Smooth muscle cell (in vitro differentiated cells): ENCODE measurements at regions not wholly inside any gene's neighbourhood (a gene's known extent, or its start where the extent isn't known, plus 50 kb on each side); places are given as distances from the start of the nearest gene placed in this dataset.

Experiments used
- DNase-seq: peaks from one replicate; lab custom pipeline; 2025; ENCODE audit not compliant: unreplicated experiment; lab: John Stamatoyannopoulos, UW
- H2AFZ ChIP-seq: fragments of 200-600 bp; sonication (generic); 2 replicates; pipeline ENCODE4 v1.6.0; 2016; ENCODE audit warnings: antibody characterized with exemption, low read depth, mild to moderate bottlenecking
- H3F3A ChIP-seq: fragments of 200-600 bp; sonication (generic); 2 replicates; pipeline ENCODE4 v1.6.0; 2017; ENCODE audit warnings: antibody characterized with exemption, low read depth
- H3K27ac ChIP-seq: fragments of 200-600 bp; sonication (generic); 2 replicates; pipeline ENCODE4 v1.5.1; 2016; ENCODE audit warnings: low read depth, mild to moderate bottlenecking
- H3K27me3 ChIP-seq: fragments of 200-600 bp; sonication (generic); 2 replicates; pipeline ENCODE4 v1.6.1; 2016; ENCODE audit warnings: low read depth, mild to moderate bottlenecking
- H3K36me3 ChIP-seq: fragments of 200-600 bp; sonication (generic); 2 replicates; pipeline ENCODE4 v1.5.1; 2016; ENCODE audit warnings: low read depth
- H3K4me1 ChIP-seq: fragments of 200-600 bp; sonication (generic); 2 replicates; pipeline ENCODE4 v1.5.1; 2016; ENCODE audit warnings: low read depth
- H3K4me2 ChIP-seq: fragments of 200-600 bp; sonication (generic); 2 replicates; pipeline ENCODE4 v1.6.0; 2016; ENCODE audit warnings: mild to moderate bottlenecking
- H3K4me3 ChIP-seq: fragments of 200-600 bp; sonication (generic); 2 replicates; pipeline ENCODE4 v1.5.1; 2016; ENCODE audit warnings: mild to moderate bottlenecking
- H3K79me2 ChIP-seq: fragments of 200-600 bp; sonication (generic); 2 replicates; pipeline ENCODE4 v1.6.0; 2016; ENCODE audit warnings: low read depth, mild to moderate bottlenecking
- H3K9ac ChIP-seq: fragments of 200-600 bp; sonication (generic); 2 replicates; pipeline ENCODE4 v1.6.0; 2016; ENCODE audit warnings: low read depth
- H3K9me3 ChIP-seq: fragments of 200-600 bp; sonication (generic); replicated peaks from 2 replicates; pipeline ENCODE4 v1.5.1; 2016; ENCODE audit warnings: low read depth
- H4K20me1 ChIP-seq: fragments of 200-600 bp; sonication (generic); 2 replicates; pipeline ENCODE4 v1.6.0; 2016; ENCODE audit warnings: low read depth
- whole genome bisulfite sequencing: methylation state at CpG from one replicate; pipeline ENCODE4 v1.1.7; 2016; ENCODE audit warnings: low lambda C conversion rate; 5-methylcytosine and 5-hydroxymethylcytosine counted together
- TF ChIP-seq, protein P1 (sequence below): fragments of 200-600 bp; sonication (generic); IDR thresholded peaks from 2 replicates; pipeline ENCODE4 v1.5.1; 2017; ENCODE audit warnings: borderline replicate concordance, mild to moderate bottlenecking, antibody characterized with exemption; ENCODE audit not compliant: insufficient read depth, poor library complexity, severe bottlenecking

DNA sequence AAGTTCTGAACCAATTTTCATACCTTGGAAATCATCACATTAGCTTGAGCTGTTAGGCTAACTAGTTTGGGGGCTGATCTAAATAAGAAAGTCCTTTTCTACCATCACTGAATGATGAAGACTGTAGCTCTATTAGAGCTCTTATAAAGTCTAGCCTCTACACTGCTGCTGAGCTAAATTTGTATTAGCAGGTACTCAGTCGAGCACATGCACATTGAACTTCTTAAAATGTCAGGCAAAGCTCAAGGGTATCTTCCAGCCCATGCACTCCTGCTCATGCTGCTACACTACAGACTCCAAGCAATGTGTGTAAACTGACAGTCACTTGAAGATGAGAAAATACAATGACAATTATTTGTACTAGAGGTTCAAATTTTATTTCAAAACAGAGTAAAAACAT, 158.8 kb upstream of the TMEM229A start:
- Histone ChIP-seq H3K9ac (no peak overlapping the region), H3F3A (no peaks in the 10 kb centered on the region), H4K20me1 (no peaks in the 10 kb centered on the region), H3K4me1 (no peaks in the 10 kb centered on the region), H3K27ac (no peak overlapping the region), H3K4me2 (no peak overlapping the region), H3K36me3 (no peaks in the 10 kb centered on the region), H3K9me3 (no peaks in the 10 kb centered on the region), H2AFZ (no peak overlapping the region), H3K27me3 (no peaks in the 10 kb centered on the region), H3K4me3 (no peak overlapping the region), H3K79me2 (no peaks in the 10 kb centered on the region)
- no peak for DNase-seq
- WGBS = 57% methylated on average over 1 of the region's 1 CpG
- TF ChIP-seq, protein P1, sequence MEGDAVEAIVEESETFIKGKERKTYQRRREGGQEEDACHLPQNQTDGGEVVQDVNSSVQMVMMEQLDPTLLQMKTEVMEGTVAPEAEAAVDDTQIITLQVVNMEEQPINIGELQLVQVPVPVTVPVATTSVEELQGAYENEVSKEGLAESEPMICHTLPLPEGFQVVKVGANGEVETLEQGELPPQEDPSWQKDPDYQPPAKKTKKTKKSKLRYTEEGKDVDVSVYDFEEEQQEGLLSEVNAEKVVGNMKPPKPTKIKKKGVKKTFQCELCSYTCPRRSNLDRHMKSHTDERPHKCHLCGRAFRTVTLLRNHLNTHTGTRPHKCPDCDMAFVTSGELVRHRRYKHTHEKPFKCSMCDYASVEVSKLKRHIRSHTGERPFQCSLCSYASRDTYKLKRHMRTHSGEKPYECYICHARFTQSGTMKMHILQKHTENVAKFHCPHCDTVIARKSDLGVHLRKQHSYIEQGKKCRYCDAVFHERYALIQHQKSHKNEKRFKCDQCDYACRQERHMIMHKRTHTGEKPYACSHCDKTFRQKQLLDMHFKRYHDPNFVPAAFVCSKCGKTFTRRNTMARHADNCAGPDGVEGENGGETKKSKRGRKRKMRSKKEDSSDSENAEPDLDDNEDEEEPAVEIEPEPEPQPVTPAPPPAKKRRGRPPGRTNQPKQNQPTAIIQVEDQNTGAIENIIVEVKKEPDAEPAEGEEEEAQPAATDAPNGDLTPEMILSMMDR = no peak

DNA sequence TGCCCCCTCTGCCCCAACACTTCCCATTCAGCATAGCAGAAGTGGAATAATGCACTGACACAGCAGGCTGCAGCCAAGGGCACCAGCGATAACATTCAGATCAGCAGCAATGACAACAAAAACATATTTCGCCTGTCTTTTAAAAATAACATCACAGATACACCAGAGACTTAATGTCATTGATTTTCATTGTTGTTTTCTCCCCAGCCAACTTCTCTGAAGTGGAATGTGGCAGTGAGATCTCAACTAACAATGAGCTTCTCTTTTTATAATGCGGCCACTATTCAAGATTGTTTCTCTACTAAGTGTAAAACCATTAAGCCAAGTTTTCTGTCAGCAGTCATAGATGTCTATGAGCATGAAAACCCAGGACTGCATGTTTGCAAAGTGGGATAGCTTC, 158.2 kb upstream of the TMEM229A start:
- 89% methylated on average over 3 of the region's 3 CpGs for WGBS
- H3K27me3 ChIP-seq = no peaks in the 10 kb centered on the region
- H2AFZ ChIP-seq = no peak overlapping the region
- H3K4me3 ChIP-seq = no peak overlapping the region
- H4K20me1 ChIP-seq = no peaks in the 10 kb centered on the region
- no peak overlapping the region for H3K27ac ChIP-seq
- H3K4me1 ChIP-seq = no peaks in the 10 kb centered on the region
- H3K79me2 ChIP-seq = no peaks in the 10 kb centered on the region
- H3F3A ChIP-seq = no peaks in the 10 kb centered on the region
- no peak for DNase-seq
- H3K9me3 ChIP-seq = no peaks in the 10 kb centered on the region
- no peak overlapping the region for H3K9ac ChIP-seq
- no peaks in the 10 kb centered on the region for H3K36me3 ChIP-seq
- TF ChIP-seq, protein P1 = no peak
- no peak overlapping the region for H3K4me2 ChIP-seq

DNA sequence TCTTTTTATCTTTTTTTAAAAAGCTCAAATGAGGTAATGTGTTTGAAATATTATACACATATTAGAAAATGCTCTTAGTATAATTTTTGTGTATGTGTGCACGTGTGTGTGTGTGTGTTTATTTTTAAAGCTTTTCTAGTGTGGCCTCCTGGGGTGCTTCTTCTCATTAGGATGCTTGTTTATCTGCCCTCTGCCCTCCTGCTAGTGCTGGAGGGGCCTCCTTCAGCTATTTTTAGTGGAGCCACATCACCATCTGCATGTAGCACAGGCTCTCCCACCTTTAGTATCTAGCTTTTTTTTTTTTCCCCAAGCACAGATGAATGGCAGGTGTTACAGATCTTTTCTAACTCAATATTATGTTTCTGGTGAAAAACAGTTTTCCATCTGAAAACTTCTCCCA, 155.7 kb upstream of the TMEM229A start:
- no peaks in the 10 kb centered on the region for H3K9me3 ChIP-seq
- H3K9ac ChIP-seq = no peak overlapping the region
- H3K4me3 ChIP-seq = no peak overlapping the region
- H2AFZ ChIP-seq = no peak overlapping the region
- 57% methylated on average over 1 of the region's 1 CpG for WGBS
- H3K27me3 ChIP-seq = no peaks in the 10 kb centered on the region
- no peak overlapping the region for H3K4me2 ChIP-seq
- no peak for DNase-seq
- no peaks in the 10 kb centered on the region for H3K36me3 ChIP-seq
- H4K20me1 ChIP-seq = no peaks in the 10 kb centered on the region
- TF ChIP-seq, protein P1 = no peak
- no peaks in the 10 kb centered on the region for H3F3A ChIP-seq
- no peaks in the 10 kb centered on the region for H3K4me1 ChIP-seq
- no peak overlapping the region for H3K27ac ChIP-seq
- no peaks in the 10 kb centered on the region for H3K79me2 ChIP-seq

DNA sequence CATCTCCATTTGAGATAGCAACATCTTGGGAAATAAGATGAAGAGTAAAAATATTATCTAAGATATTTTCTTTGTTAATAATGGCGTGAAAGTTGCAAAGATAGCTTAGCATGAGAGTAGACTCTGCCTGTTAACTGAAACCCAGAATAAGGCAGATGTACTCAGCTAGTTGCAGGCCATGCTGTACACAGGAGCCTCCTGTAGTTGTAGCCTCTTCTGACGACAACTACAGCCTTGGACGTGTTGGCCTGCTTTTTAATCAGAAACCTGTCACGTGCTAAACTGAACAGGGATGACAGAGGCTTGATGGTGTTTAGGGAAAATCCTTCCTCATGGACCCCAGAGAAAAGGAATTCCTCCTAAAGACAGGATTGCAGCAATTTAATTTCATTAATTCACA, 155.1 kb upstream of the TMEM229A start:
- no peaks in the 10 kb centered on the region for H3K4me1 ChIP-seq
- 90% methylated on average over 4 of the region's 4 CpGs for WGBS
- H3F3A ChIP-seq = no peaks in the 10 kb centered on the region
- no peak overlapping the region for H3K4me3 ChIP-seq
- H2AFZ ChIP-seq = no peak overlapping the region
- H3K27me3 ChIP-seq = no peaks in the 10 kb centered on the region
- H3K4me2 ChIP-seq = no peak overlapping the region
- H3K27ac ChIP-seq = no peak overlapping the region
- DNase-seq = no peak
- no peaks in the 10 kb centered on the region for H3K9me3 ChIP-seq
- H3K36me3 ChIP-seq = no peaks in the 10 kb centered on the region
- no peaks in the 10 kb centered on the region for H3K79me2 ChIP-seq
- no peaks in the 10 kb centered on the region for H4K20me1 ChIP-seq
- TF ChIP-seq, protein P1 = no peak
- no peak overlapping the region for H3K9ac ChIP-seq
